IMR-90 (cell line): ENCODE measurements at regions not wholly inside any gene's neighbourhood (a gene's known extent, or its start where the extent isn't known, plus 50 kb on each side); places are given as distances from the start of the nearest gene placed in this dataset.

ENCODE experiments used
- BHLHE40 ChIP-seq: fragments of 150-350 bp; IDR thresholded peaks from 2 replicates; pipeline ENCODE4 v1.6.1; 2016; ENCODE audit warnings: mild to moderate bottlenecking, low read depth, low read length
- CTCF ChIP-seq: conservative IDR thresholded peaks from 2 replicates; pipeline ENCODE4 v1.5.1; 2012; ENCODE audit warnings: mild to moderate bottlenecking, low read depth, low read length, improper control_type of control experiment
- ELK1 ChIP-seq: fragments of 150-350 bp; IDR thresholded peaks from 2 replicates; pipeline ENCODE4 v1.6.1; 2016; ENCODE audit warnings: low read depth, mild to moderate bottlenecking, low read length, moderate library complexity, borderline replicate concordance
- MAZ ChIP-seq: IDR thresholded peaks from 2 replicates; pipeline ENCODE4 v1.6.1; 2012; ENCODE audit warnings: low read depth, mild to moderate bottlenecking, low read length, improper control_type of control experiment, moderate library complexity, borderline replicate concordance
- MXI1 ChIP-seq: IDR thresholded peaks from 2 replicates; pipeline ENCODE4 v1.6.1; 2012; ENCODE audit warnings: low read depth, mild to moderate bottlenecking, low read length, moderate library complexity, borderline replicate concordance
- NFE2L2 ChIP-seq: fragments of 150-350 bp; IDR thresholded peaks from 2 replicates; pipeline ENCODE4 v1.6.1; 2016; ENCODE audit warnings: low read depth, mild to moderate bottlenecking, low read length
- POLR2A ChIP-seq: IDR thresholded peaks from 2 replicates; pipeline ENCODE4 v1.6.1; 2012; ENCODE audit warnings: mild to moderate bottlenecking, low read depth, low read length
- RAD21 ChIP-seq: IDR thresholded peaks from 2 replicates; pipeline ENCODE4 v1.6.1; 2012; ENCODE audit warnings: low read length, improper control_type of control experiment
- RCOR1 ChIP-seq: IDR thresholded peaks from 2 replicates; pipeline ENCODE4 v1.6.1; 2012; ENCODE audit warnings: mild to moderate bottlenecking, low read length, improper control_type of control experiment; ENCODE audit not compliant: insufficient replicate concordance
- RFX5 ChIP-seq: IDR thresholded peaks from 2 replicates; pipeline ENCODE4 v1.8.0; 2012; ENCODE audit warnings: low read depth, mild to moderate bottlenecking, low read length, moderate library complexity
- USF2 ChIP-seq: fragments of 150-350 bp; IDR thresholded peaks from 2 replicates; pipeline ENCODE4 v1.6.1; 2017; ENCODE audit warnings: mild to moderate bottlenecking, antibody characterized with exemption, low read length, low read depth

- TF ChIP-seq CTCF (no peak), POLR2A (no peak), ELK1 (no peak), RFX5 (no peak), BHLHE40 (no peak), RAD21 (no peak), USF2 (no peak), NFE2L2 (no peak), RCOR1 (no peak), MXI1 (no peak), MAZ (no peak)
These were observed 280.0 kb upstream of the P2RY1 start for GRCh38 chr3:152554980-152555379.
